Vagina (tissue), 2 donors: ENCODE measurements at regions not wholly inside any gene's neighbourhood (a gene's known extent, or its start where the extent isn't known, plus 50 kb on each side); places are given as distances from the start of the nearest gene placed in this dataset.

Experiments
- POLR2A ChIP-seq, 2 donors: fragments of 450-650 bp; IDR thresholded peaks; one replicate each; pipeline ENCODE4 v1.6.1; 2017; ENCODE audit warnings: antibody characterized with exemption in 2 of 2, mild to moderate bottlenecking in 2 of 2, moderate library complexity in 2 of 2
- POLR2AphosphoS5 ChIP-seq, 2 donors: sonication (generic); formaldehyde crosslinking; IDR thresholded peaks; one replicate each; pipeline ENCODE4 v1.9.0; 2017; ENCODE audit warnings: antibody characterized with exemption in 2 of 2, mild to moderate bottlenecking in 2 of 2, low read depth in 1 of 2; ENCODE audit not compliant: insufficient read depth in 1 of 2

GRCh38 chr15:98547741-98548138 is 100.6 kb upstream of the IGF1R start:
- TF ChIP-seq POLR2A (IDR thresholded peaks at IDR 0.05) (no peak), POLR2AphosphoS5 (IDR thresholded peaks at IDR 0.05; ENCODE audit: insufficient read depth in 1 of 2, low read depth in 1 of 2) (no peak)
